HCT116 (cell line): ENCODE measurements at regions not wholly inside any gene's neighbourhood (a gene's known extent, or its start where the extent isn't known, plus 50 kb on each side); places are given as distances from the start of the nearest gene placed in this dataset.

Experiments used
- ATAC-seq: fragments of 200-7000 bp; cut with Tn5 transposase; 2 replicates; pipeline ENCODE4 v1.9.1; 2020; ENCODE audit warnings: mild to moderate bottlenecking, moderate library complexity
- BruUV-seq: library from RNA; stranded (reverse); fragments of 400-500 nt; replicated peaks from 2 replicates; lab custom pipeline; 2021; lab: Mats Ljungman, UMichigan
- CTCF ChIA-PET: fragments of 300-600 bp; sonication (Branson Sonifier 250); formaldehyde crosslinking; loops from one replicate; lab custom pipeline; 2021; ENCODE audit warnings: antibody characterized with exemption; lab: Charles Lee
- POLR2A ChIA-PET: fragments of 300-600, 350-600 bp; sonication (Branson Sonifier 250); formaldehyde crosslinking; loops from one replicate; lab custom pipeline; 2021; ENCODE audit warnings: antibody characterized with exemption; lab: Charles Lee
- RAD21 ChIA-PET, 2 experiments: fragments of 300-600 bp; sonication (Branson Sonifier 250); formaldehyde crosslinking; loops; one replicate each; lab custom pipeline; 2023; ENCODE audit warnings: low total read pairs in 2 of 2; ENCODE audit not compliant: uncharacterized antibody in 2 of 2, unreplicated experiment in 2 of 2, low non-redundant PET in 1 of 2; lab: Charles Lee
- DNase-seq: peaks from one replicate; pipeline ENCODE4 v3.0.0-alpha.2; 2010; ENCODE audit warnings: low read depth, low spot score
- H2AFZ ChIP-seq: fragments of 200-600 bp; shearing (Covaris generic), sonication (generic); 2 replicates; pipeline ENCODE4 v1.6.1; 2017; ENCODE audit warnings: low read depth, mixed run types, mixed read lengths, antibody characterized with exemption, low read length; ENCODE audit not compliant: poor library complexity, severe bottlenecking
- H3K27ac ChIP-seq: 2 replicates; pipeline ENCODE4 v1.5.1; 2012; ENCODE audit warnings: low read depth, low read length
- H3K27me3 ChIP-seq: fragments of 200-600 bp; sonication (generic); 2 replicates; pipeline ENCODE4 v1.6.1; 2016; ENCODE audit warnings: mixed run types, low read length, mixed read lengths; ENCODE audit not compliant: insufficient read depth
- H3K36me3 ChIP-seq, 2 experiments: fragments of 200-500 bp in 1 of 2; fragments of 200-600 bp in 1 of 2; sonication (Bioruptor generic) in 1 of 2; sonication (generic) in 1 of 2; 2 replicates each; pipeline versions ENCODE4 v1.5.1 to v1.6.1; 2014 to 2016; ENCODE audit warnings: low read length in 2 of 2, inconsistent platforms in 1 of 2, mixed read lengths in 1 of 2, mixed run types in 1 of 2; ENCODE audit not compliant: insufficient read depth in 2 of 2, control insufficient read depth in 1 of 2
- H3K4me1 ChIP-seq, 2 experiments: fragments of 200-600 bp in 1 of 2; sonication (generic) in 1 of 2; 2 replicates each; pipeline versions ENCODE4 v1.5.1 to v1.6.1; 2012 to 2017; ENCODE audit warnings: low read length in 2 of 2, inconsistent platforms in 1 of 2, mild to moderate bottlenecking in 1 of 2, mixed read lengths in 1 of 2, mixed run types in 1 of 2, moderate library complexity in 1 of 2; ENCODE audit not compliant: insufficient read depth in 2 of 2, control insufficient read depth in 1 of 2
- H3K4me2 ChIP-seq: fragments of 200-600 bp; sonication (generic); 2 replicates; pipeline ENCODE4 v1.6.1; 2017; ENCODE audit warnings: mixed run types, low read length, mixed read lengths
- H3K4me3 ChIP-seq, 2 experiments: fragments of 200-600 bp in 1 of 2; sonication (generic) in 1 of 2; replicated peaks in 1 of 2; 2 replicates each; pipeline ENCODE4 v1.5.1; 2011 to 2016; ENCODE audit warnings: low read length in 2 of 2, control low read depth in 1 of 2, low read depth in 1 of 2, mild to moderate bottlenecking in 1 of 2, mixed read lengths in 1 of 2, mixed run types in 1 of 2
- H3K79me2 ChIP-seq: fragments of 200-600 bp; sonication (generic); 2 replicates; pipeline ENCODE4 v1.6.1; 2017; ENCODE audit warnings: mild to moderate bottlenecking, mixed run types, low read length, moderate library complexity, mixed read lengths; ENCODE audit not compliant: insufficient read depth
- H3K9ac ChIP-seq: fragments of 200-600 bp; sonication (generic); 2 replicates; pipeline ENCODE4 v1.6.1; 2016; ENCODE audit warnings: low read length, mixed read lengths
- H3K9me2 ChIP-seq: fragments of 200-600 bp; sonication (generic), shearing (Covaris generic); 2 replicates; pipeline ENCODE4 v1.6.1; 2017; ENCODE audit warnings: mixed run types, mild to moderate bottlenecking, moderate library complexity; ENCODE audit not compliant: insufficient read depth
- H3K9me3 ChIP-seq, 2 experiments: fragments of 200-500 bp in 1 of 2; fragments of 200-600 bp in 1 of 2; sonication (Bioruptor generic) in 1 of 2; sonication (generic) in 1 of 2; 2 replicates each; pipeline ENCODE4 v1.6.1; 2014 to 2017; ENCODE audit warnings: low read length in 2 of 2, mixed read lengths in 2 of 2, inconsistent platforms in 1 of 2, low read depth in 1 of 2, mild to moderate bottlenecking in 1 of 2, mixed run types in 1 of 2, moderate library complexity in 1 of 2; ENCODE audit not compliant: control insufficient read depth in 1 of 2, insufficient read depth in 1 of 2
- H4K20me1 ChIP-seq: fragments of 200-600 bp; sonication (generic), shearing (Covaris generic); 2 replicates; pipeline ENCODE4 v1.6.1; 2017; ENCODE audit warnings: mixed run types, mild to moderate bottlenecking, moderate library complexity; ENCODE audit not compliant: insufficient read depth
- CBX3 ChIP-seq: IDR thresholded peaks from 2 replicates; pipeline ENCODE4 v1.6.1; 2012; ENCODE audit warnings: low read depth
- EGR1 ChIP-seq: IDR thresholded peaks from 2 replicates; pipeline ENCODE4 v1.6.1; 2012; ENCODE audit warnings: low read depth
- ELF1 ChIP-seq: IDR thresholded peaks from 2 replicates; pipeline ENCODE4 v1.6.1; 2012; ENCODE audit warnings: low read depth, borderline replicate concordance
- EZH2 ChIP-seq: fragments of 200-600 bp; sonication (generic); IDR thresholded peaks from 2 replicates; pipeline ENCODE4 v1.6.1; 2017; ENCODE audit warnings: antibody characterized with exemption, mixed run types
- FOSL1 ChIP-seq: IDR thresholded peaks from 2 replicates; pipeline ENCODE4 v1.6.1; 2012; ENCODE audit warnings: low read depth
- MAX ChIP-seq: IDR thresholded peaks from 2 replicates; pipeline ENCODE4 v1.6.1; 2012
- POLR2A ChIP-seq: IDR thresholded peaks from 2 replicates; pipeline ENCODE4 v1.7.0; 2011; ENCODE audit warnings: borderline replicate concordance; ENCODE audit not compliant: insufficient read depth, insufficient read length; ENCODE audit errors: extremely low read depth
- SRF ChIP-seq: IDR thresholded peaks from 2 replicates; pipeline ENCODE4 v1.6.1; 2012; ENCODE audit warnings: low read depth
- TCF7L2 ChIP-seq: IDR thresholded peaks from 2 replicates; pipeline ENCODE4 v1.7.0; 2011; ENCODE audit warnings: borderline replicate concordance, inconsistent platforms; ENCODE audit not compliant: insufficient read depth, insufficient read length; ENCODE audit errors: extremely low read depth
- YY1 ChIP-seq: IDR thresholded peaks from 2 replicates; pipeline ENCODE4 v1.6.1; 2011; ENCODE audit warnings: low read length, low read depth, moderate library complexity, mild to moderate bottlenecking; ENCODE audit not compliant: insufficient replicate concordance; ENCODE audit errors: extremely low read depth
- intact Hi-C: fragments of 100-400 bp; cut with micrococcal nuclease; formaldehyde crosslinking; loops from 2 replicates; pipeline ENCODE4 v1.10.0; 2022
- TF ChIP-seq, protein P1 (sequence below): IDR thresholded peaks from 2 replicates; pipeline ENCODE4 v1.6.1; 2011; ENCODE audit warnings: mild to moderate bottlenecking, low read length, moderate library complexity; ENCODE audit not compliant: insufficient replicate concordance; ENCODE audit errors: extremely low read depth
- TF ChIP-seq, protein P2 (sequence below): IDR thresholded peaks from 2 replicates; pipeline ENCODE4 v1.6.1; 2012; ENCODE audit warnings: low read depth
- TF ChIP-seq, protein P3 (sequence below), 3 experiments: fragments of 200-600 bp in 1 of 3; sonication (generic) in 1 of 3; IDR thresholded peaks in 2 of 3; conservative IDR thresholded peaks in 1 of 3; 2 replicates each; pipeline ENCODE4 v1.5.1; 2012 to 2017; ENCODE audit warnings: low read depth in 2 of 3, low read length in 2 of 3, antibody characterized with exemption in 1 of 3, borderline replicate concordance in 1 of 3, control low read depth in 1 of 3, mild to moderate bottlenecking in 1 of 3, mixed read lengths in 1 of 3, mixed run types in 1 of 3, moderate library complexity in 1 of 3; ENCODE audit not compliant: insufficient read depth in 1 of 3
- TF ChIP-seq, protein P4 (sequence below): IDR thresholded peaks from 2 replicates; pipeline ENCODE4 v1.6.1; 2012

- H3K36me3 ChIP-seq = no peaks in the 10 kb centered on the region
- no peak overlapping the region for H3K4me3 ChIP-seq
- RAD21 ChIA-PET = no interaction called here
- H3K79me2 ChIP-seq = no peaks in the 10 kb centered on the region
- no peaks in the 10 kb centered on the region for H3K9me2 ChIP-seq
- no peak overlapping the region for H2AFZ ChIP-seq
- BruUV-seq = no TSS peak
- H3K9me3 ChIP-seq = no peaks in the 10 kb centered on the region
- H3K27ac ChIP-seq = no peak overlapping the region
- peaks cover 0 to 9% of the 10 kb centered on the region in 2 experiments; a peak in 1 of 4 replicates for H3K4me1 ChIP-seq
- POLR2A ChIA-PET = interaction anchor here (0.5 kb wide), 1 partner anchor 887 kb away, joined by 3 read pairs; no protein-coding TSS in a partner anchor
- H3K27me3 ChIP-seq = no peaks in the 10 kb centered on the region
- ATAC-seq (no peak), DNase-seq (no peak)
- H3K4me2 ChIP-seq = no peak overlapping the region
- intact Hi-C loops = no loop called here
- no peak overlapping the region for H3K9ac ChIP-seq
- no peaks in the 10 kb centered on the region for H4K20me1 ChIP-seq
- CTCF ChIA-PET = no interaction called here
- TF ChIP-seq EGR1 = no peak
- TF ChIP-seq, protein P1, sequence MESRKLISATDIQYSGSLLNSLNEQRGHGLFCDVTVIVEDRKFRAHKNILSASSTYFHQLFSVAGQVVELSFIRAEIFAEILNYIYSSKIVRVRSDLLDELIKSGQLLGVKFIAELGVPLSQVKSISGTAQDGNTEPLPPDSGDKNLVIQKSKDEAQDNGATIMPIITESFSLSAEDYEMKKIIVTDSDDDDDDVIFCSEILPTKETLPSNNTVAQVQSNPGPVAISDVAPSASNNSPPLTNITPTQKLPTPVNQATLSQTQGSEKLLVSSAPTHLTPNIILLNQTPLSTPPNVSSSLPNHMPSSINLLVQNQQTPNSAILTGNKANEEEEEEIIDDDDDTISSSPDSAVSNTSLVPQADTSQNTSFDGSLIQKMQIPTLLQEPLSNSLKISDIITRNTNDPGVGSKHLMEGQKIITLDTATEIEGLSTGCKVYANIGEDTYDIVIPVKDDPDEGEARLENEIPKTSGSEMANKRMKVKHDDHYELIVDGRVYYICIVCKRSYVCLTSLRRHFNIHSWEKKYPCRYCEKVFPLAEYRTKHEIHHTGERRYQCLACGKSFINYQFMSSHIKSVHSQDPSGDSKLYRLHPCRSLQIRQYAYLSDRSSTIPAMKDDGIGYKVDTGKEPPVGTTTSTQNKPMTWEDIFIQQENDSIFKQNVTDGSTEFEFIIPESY = no peak
- TF ChIP-seq YY1 = no peak
- TF ChIP-seq ELF1 = no peak
- no peak for TF ChIP-seq FOSL1
- no peak for TF ChIP-seq TCF7L2
- TF ChIP-seq SRF = no peak
- no peak for TF ChIP-seq CBX3
- TF ChIP-seq, protein P2, sequence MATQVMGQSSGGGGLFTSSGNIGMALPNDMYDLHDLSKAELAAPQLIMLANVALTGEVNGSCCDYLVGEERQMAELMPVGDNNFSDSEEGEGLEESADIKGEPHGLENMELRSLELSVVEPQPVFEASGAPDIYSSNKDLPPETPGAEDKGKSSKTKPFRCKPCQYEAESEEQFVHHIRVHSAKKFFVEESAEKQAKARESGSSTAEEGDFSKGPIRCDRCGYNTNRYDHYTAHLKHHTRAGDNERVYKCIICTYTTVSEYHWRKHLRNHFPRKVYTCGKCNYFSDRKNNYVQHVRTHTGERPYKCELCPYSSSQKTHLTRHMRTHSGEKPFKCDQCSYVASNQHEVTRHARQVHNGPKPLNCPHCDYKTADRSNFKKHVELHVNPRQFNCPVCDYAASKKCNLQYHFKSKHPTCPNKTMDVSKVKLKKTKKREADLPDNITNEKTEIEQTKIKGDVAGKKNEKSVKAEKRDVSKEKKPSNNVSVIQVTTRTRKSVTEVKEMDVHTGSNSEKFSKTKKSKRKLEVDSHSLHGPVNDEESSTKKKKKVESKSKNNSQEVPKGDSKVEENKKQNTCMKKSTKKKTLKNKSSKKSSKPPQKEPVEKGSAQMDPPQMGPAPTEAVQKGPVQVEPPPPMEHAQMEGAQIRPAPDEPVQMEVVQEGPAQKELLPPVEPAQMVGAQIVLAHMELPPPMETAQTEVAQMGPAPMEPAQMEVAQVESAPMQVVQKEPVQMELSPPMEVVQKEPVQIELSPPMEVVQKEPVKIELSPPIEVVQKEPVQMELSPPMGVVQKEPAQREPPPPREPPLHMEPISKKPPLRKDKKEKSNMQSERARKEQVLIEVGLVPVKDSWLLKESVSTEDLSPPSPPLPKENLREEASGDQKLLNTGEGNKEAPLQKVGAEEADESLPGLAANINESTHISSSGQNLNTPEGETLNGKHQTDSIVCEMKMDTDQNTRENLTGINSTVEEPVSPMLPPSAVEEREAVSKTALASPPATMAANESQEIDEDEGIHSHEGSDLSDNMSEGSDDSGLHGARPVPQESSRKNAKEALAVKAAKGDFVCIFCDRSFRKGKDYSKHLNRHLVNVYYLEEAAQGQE = no peak
- TF ChIP-seq, protein P3, sequence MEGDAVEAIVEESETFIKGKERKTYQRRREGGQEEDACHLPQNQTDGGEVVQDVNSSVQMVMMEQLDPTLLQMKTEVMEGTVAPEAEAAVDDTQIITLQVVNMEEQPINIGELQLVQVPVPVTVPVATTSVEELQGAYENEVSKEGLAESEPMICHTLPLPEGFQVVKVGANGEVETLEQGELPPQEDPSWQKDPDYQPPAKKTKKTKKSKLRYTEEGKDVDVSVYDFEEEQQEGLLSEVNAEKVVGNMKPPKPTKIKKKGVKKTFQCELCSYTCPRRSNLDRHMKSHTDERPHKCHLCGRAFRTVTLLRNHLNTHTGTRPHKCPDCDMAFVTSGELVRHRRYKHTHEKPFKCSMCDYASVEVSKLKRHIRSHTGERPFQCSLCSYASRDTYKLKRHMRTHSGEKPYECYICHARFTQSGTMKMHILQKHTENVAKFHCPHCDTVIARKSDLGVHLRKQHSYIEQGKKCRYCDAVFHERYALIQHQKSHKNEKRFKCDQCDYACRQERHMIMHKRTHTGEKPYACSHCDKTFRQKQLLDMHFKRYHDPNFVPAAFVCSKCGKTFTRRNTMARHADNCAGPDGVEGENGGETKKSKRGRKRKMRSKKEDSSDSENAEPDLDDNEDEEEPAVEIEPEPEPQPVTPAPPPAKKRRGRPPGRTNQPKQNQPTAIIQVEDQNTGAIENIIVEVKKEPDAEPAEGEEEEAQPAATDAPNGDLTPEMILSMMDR (IDR thresholded peaks at IDR 0.05 in 2 of 3, conservative IDR thresholded peaks at IDR 0.05 in 1 of 3; ENCODE audit: borderline replicate concordance in 1 of 3, insufficient read depth in 1 of 3, low read depth in 2 of 3, low read length in 2 of 3) = no peak
- TF ChIP-seq MAX = no peak
- TF ChIP-seq POLR2A = no peak
- no peak for TF ChIP-seq EZH2
- TF ChIP-seq, protein P4, sequence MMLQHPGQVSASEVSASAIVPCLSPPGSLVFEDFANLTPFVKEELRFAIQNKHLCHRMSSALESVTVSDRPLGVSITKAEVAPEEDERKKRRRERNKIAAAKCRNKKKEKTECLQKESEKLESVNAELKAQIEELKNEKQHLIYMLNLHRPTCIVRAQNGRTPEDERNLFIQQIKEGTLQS = no peak
These were observed 151.0 kb downstream of the INSIG2 start for GRCh38 chr2:118239284-118239683.
